NCI-H510A (cell line): ENCODE measurements at regions not wholly inside any gene's neighbourhood (a gene's known extent, or its start where the extent isn't known, plus 50 kb on each side); places are given as distances from the start of the nearest gene placed in this dataset.
A peak's percentile ranks its signal among the peaks of the same experiment; 100 is the strongest.

ENCODE experiments used
- DNase-seq: peaks from one replicate; lab custom pipeline; 2025; lab: John Stamatoyannopoulos, UW

GRCh38 chr14:44009642-44010041, 497.4 kb downstream of the FSCB start:
- no peak for DNase-seq

GRCh38 chr14:43988989-43989388, 518.1 kb downstream of the FSCB start:
- no peak for DNase-seq

- no peak for DNase-seq
Observed at GRCh38 chr14:43983721-43984120, 523.4 kb downstream of the FSCB start.

GRCh38 chr14:43981135-43981768, 525.8 kb downstream of the FSCB start:
- DNase-seq, result peak; percentile 4

GRCh38 chr14:43956741-43957140, 550.3 kb downstream of the FSCB start:
- no peak for DNase-seq

- no peak for DNase-seq
Observed at GRCh38 chr14:43949400-43949799, 557.7 kb downstream of the FSCB start.

GRCh38 chr14:43939836-43940235, 567.2 kb downstream of the FSCB start:
- no peak for DNase-seq

GRCh38 chr14:43938588-43939281, 568.3 kb downstream of the FSCB start:
- no peak for DNase-seq

GRCh38 chr14:43937001-43937400, 570.1 kb downstream of the FSCB start:
- no peak for DNase-seq

- no peak for DNase-seq
Observed at GRCh38 chr14:43934102-43934501, 573.0 kb downstream of the FSCB start.

- DNase-seq, result no peak
Observed at GRCh38 chr14:43914041-43914693, 592.9 kb downstream of the FSCB start.

GRCh38 chr14:43903209-43903608, 603.9 kb downstream of the FSCB start:
- DNase-seq, result no peak

- DNase-seq, result no peak
Observed at GRCh38 chr14:43901911-43902673, 605.0 kb downstream of the FSCB start.

- peak; percentile 2 for DNase-seq
Observed at GRCh38 chr14:43900173-43900655, 606.9 kb downstream of the FSCB start.

- no peak for DNase-seq
Observed at GRCh38 chr14:43898687-43899086, 608.4 kb downstream of the FSCB start.

GRCh38 chr14:43896044-43896443, 611.0 kb downstream of the FSCB start:
- no peak for DNase-seq

- DNase-seq, result no peak
Observed at GRCh38 chr14:43894534-43894933, 612.5 kb downstream of the FSCB start.

GRCh38 chr14:43887523-43887922, 619.6 kb downstream of the FSCB start:
- no peak for DNase-seq

GRCh38 chr14:43877351-43877960, 629.6 kb downstream of the FSCB start:
- no peak for DNase-seq

- DNase-seq, result no peak
Observed at GRCh38 chr14:43872752-43873655, 634.1 kb downstream of the FSCB start.

GRCh38 chr14:43872222-43872621, 634.9 kb downstream of the FSCB start:
- DNase-seq, result no peak
